Trophoblast cell (in vitro differentiated cells and primary cell): ENCODE measurements at regions not wholly inside any gene's neighbourhood (a gene's known extent, or its start where the extent isn't known, plus 50 kb on each side); places are given as distances from the start of the nearest gene placed in this dataset.
"Not testable (repeated sequence)": the region's sequence is repeated elsewhere in the genome, so short reads cannot be mapped to it uniquely, and the experiment has no call there.

Experiments
- DNase-seq, 2 donors: peaks; one replicate each; pipeline ENCODE4 v3.0.0-alpha.2; 2016
- H2AFZ ChIP-seq: 2 replicates; pipeline ENCODE4 v1.6.1; 2013; ENCODE audit warnings: low read length, moderate library complexity, mild to moderate bottlenecking; ENCODE audit not compliant: insufficient read depth, poor library complexity
- H2AK5ac ChIP-seq: 2 replicates; pipeline ENCODE4 v1.6.1; 2013; ENCODE audit warnings: mild to moderate bottlenecking, low read length
- H2BK120ac ChIP-seq: 2 replicates; pipeline ENCODE4 v1.6.1; 2013; ENCODE audit warnings: low read length, mild to moderate bottlenecking, moderate library complexity; ENCODE audit not compliant: insufficient read depth, poor library complexity
- H2BK12ac ChIP-seq: 2 replicates; pipeline ENCODE4 v1.6.1; 2013; ENCODE audit warnings: mild to moderate bottlenecking, low read length, moderate library complexity
- H2BK5ac ChIP-seq: 2 replicates; pipeline ENCODE4 v1.6.1; 2013; ENCODE audit warnings: low read length, low read depth, moderate library complexity, mild to moderate bottlenecking; ENCODE audit not compliant: poor library complexity
- H3K14ac ChIP-seq: 2 replicates; pipeline ENCODE4 v1.6.1; 2013; ENCODE audit warnings: mild to moderate bottlenecking, low read length
- H3K18ac ChIP-seq: 2 replicates; pipeline ENCODE4 v1.6.1; 2013; ENCODE audit warnings: mild to moderate bottlenecking, low read length
- H3K23ac ChIP-seq: 2 replicates; pipeline ENCODE4 v1.6.1; 2013; ENCODE audit warnings: low read length
- H3K27ac ChIP-seq: 2 replicates; pipeline ENCODE4 v1.5.1; 2013; ENCODE audit warnings: low read depth, mild to moderate bottlenecking, inconsistent platforms, low read length, moderate library complexity
- H3K27me3 ChIP-seq: 2 replicates; pipeline ENCODE4 v1.6.1; 2013; ENCODE audit warnings: inconsistent platforms, mild to moderate bottlenecking, low read length, moderate library complexity; ENCODE audit not compliant: insufficient read depth
- H3K36me3 ChIP-seq, 2 experiments: 1 replicate in 1 of 2; 2 replicates in 1 of 2; pipeline ENCODE4 v1.6.1; 2013; ENCODE audit warnings: low read length in 2 of 2, mild to moderate bottlenecking in 2 of 2, moderate library complexity in 1 of 2; ENCODE audit not compliant: insufficient read depth in 2 of 2, control insufficient read depth in 1 of 2
- H3K4ac ChIP-seq: 2 replicates; pipeline ENCODE4 v1.6.1; 2013; ENCODE audit warnings: low read depth, mild to moderate bottlenecking, low read length, moderate library complexity
- H3K4me1 ChIP-seq, 2 experiments: 1 replicate in 1 of 2; 2 replicates in 1 of 2; pipeline ENCODE4 v1.6.1; 2013; ENCODE audit warnings: low read length in 2 of 2, mild to moderate bottlenecking in 2 of 2, moderate library complexity in 1 of 2; ENCODE audit not compliant: insufficient read depth in 2 of 2, control insufficient read depth in 1 of 2
- H3K4me2 ChIP-seq: 2 replicates; pipeline ENCODE4 v1.6.1; 2013; ENCODE audit warnings: inconsistent platforms, mild to moderate bottlenecking, low read length, moderate library complexity
- H3K4me3 ChIP-seq: 2 replicates; pipeline ENCODE4 v1.5.1; 2013; ENCODE audit warnings: mild to moderate bottlenecking, low read depth, low read length, inconsistent platforms
- H3K79me1 ChIP-seq: one replicate; pipeline ENCODE4 v1.6.1; 2013; ENCODE audit warnings: low read length
- H3K79me2 ChIP-seq: 2 replicates; pipeline ENCODE4 v1.6.1; 2013; ENCODE audit warnings: low read length, mild to moderate bottlenecking; ENCODE audit not compliant: control insufficient read depth, insufficient read depth, poor library complexity
- H3K9ac ChIP-seq: 2 replicates; pipeline ENCODE4 v1.6.1; 2013; ENCODE audit warnings: mild to moderate bottlenecking, low read length
- H3K9me3 ChIP-seq: 2 replicates; pipeline ENCODE4 v1.6.1; 2013; ENCODE audit warnings: low read depth, mild to moderate bottlenecking, control low read depth, inconsistent platforms, low read length; ENCODE audit not compliant: insufficient read depth
- H4K12ac ChIP-seq: 2 replicates; pipeline ENCODE4 v1.6.1; 2013; ENCODE audit warnings: low read depth, mild to moderate bottlenecking, low read length, moderate library complexity
- H4K8ac ChIP-seq: 2 replicates; pipeline ENCODE4 v1.6.1; 2013; ENCODE audit warnings: low read depth, mild to moderate bottlenecking, low read length, moderate library complexity
- H4K91ac ChIP-seq: one replicate; pipeline ENCODE4 v1.6.1; 2013; ENCODE audit warnings: low read depth, mild to moderate bottlenecking, low read length, moderate library complexity
- WGBS: extraction: QIAGEN DNeasy Blood & Tissue Kit; methylation state at CpG from one replicate; pipeline ENCODE4 v1.1.7; 2013; ENCODE audit warnings: missing lambda C conversion rate; ENCODE audit not compliant: insufficient read length, insufficient coverage; ENCODE audit errors: extremely low coverage; 5-methylcytosine and 5-hydroxymethylcytosine counted together

DNA sequence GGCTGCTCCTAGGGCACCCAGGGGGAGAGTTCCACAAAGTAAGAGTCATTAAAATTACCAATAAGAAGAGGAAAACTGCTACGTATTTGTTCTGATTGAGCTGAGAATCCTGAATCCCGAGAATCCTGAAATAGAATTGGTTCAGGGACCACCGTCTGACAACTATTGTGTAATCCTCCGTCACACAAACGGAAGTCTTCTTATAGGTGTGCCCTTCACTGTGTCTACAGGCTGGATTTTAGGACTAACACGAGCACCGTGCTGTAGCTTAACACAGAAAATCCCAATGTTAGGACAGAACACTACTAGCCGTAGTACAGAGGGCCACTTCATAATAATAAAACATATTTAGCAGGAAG lies 50.6 kb upstream of the RNF182 start:
- H2BK12ac ChIP-seq: no peak overlapping the region
- no peak overlapping the region for H4K12ac ChIP-seq
- no peak overlapping the region for H3K14ac ChIP-seq
- no peak overlapping the region for H3K9ac ChIP-seq
- peak overlapping the region; percentile 25 for H4K91ac ChIP-seq
- no peak overlapping the region for H2BK5ac ChIP-seq
- no peak overlapping the region for H2AFZ ChIP-seq
- H4K8ac ChIP-seq: peak overlapping the region; percentile 57
- no peak overlapping the region for H3K23ac ChIP-seq
- no peak overlapping the region for H3K27ac ChIP-seq
- H2BK120ac ChIP-seq: no peak overlapping the region
- peak overlapping the region; percentile 85 for H3K4me2 ChIP-seq
- no peak for DNase-seq
- H3K27me3 ChIP-seq: no peaks in the 10 kb centered on the region
- H3K4ac ChIP-seq: no peak overlapping the region
- WGBS: no CpG with 5 or more reads among the region's 8 CpGs
- H2AK5ac ChIP-seq: peak overlapping the region; percentile 50
- no peaks in the 10 kb centered on the region for H3K79me2 ChIP-seq
- peaks cover 6% of the 10 kb centered on the region for H3K79me1 ChIP-seq
- no peaks in the 10 kb centered on the region for H3K36me3 ChIP-seq
- H3K18ac ChIP-seq: no peak overlapping the region
- peaks cover 9 to 13% of the 10 kb centered on the region in 2 experiments for H3K4me1 ChIP-seq
- H3K9me3 ChIP-seq: peaks cover 3% of the 10 kb centered on the region
- no peak overlapping the region for H3K4me3 ChIP-seq

DNA sequence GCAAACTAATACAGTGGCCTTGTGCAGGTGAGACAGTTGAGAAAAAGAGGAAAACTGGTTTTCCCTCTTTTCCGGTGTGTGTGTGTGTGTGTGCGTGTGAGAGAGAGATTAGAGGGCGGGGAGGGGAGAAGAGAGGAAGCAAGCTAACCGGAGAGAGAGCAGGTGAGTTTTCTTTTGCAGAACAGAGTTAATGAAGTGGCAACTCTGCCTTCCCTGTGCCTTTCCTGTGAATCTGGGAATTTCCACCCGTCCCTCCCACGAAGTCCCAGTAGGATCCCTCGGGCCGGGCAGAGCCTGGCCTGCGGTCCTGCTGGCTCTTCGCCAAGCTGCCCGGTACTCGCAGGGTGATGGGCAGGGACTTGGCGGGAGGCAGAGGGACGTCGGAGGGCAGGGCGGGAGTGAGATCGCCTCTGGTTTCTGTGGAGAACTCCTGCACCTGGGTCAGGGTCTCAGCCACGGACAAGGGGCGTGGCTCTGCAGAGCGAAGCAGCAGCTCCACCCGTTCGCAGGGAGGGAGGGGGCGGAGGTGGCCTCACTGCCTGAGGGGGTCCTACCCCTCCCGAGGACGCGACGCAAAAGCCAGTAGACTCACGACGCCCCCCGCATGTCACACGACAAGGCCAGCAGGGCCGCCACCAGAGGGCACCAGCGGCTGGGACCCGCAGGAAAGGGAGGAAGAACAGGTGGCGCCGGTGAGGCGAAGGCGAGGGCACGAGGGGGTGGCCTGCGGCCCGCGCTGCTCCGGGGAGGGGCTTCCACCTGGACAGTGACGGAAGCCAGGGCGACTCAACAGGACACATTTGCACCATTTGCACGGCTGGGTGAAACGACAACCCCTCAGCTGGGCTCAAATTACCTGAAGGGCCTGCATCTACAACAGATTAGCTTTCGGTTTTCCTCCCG lies 51.2 kb upstream of the RNF182 start:
- DNase-seq: peak; percentile 69 to 70
- Histone ChIP-seq H3K27ac (peak overlapping the region; percentile 38), H3K14ac (peak overlapping the region; percentile 14), H2BK12ac (peak overlapping the region; percentile 34), H3K79me2 (no peaks in the 10 kb centered on the region), H2AFZ (peak overlapping the region; percentile 82), H3K4me1 (peaks cover 9 to 13% of the 10 kb centered on the region in 2 experiments), H3K9ac (no peak overlapping the region), H2BK5ac (no peak overlapping the region), H3K18ac (peak overlapping the region; percentile 26), H2BK120ac (peak overlapping the region; percentile 8), H2AK5ac (no peak overlapping the region), H3K9me3 (peaks cover 3% of the 10 kb centered on the region), H3K23ac (no peak overlapping the region), H3K79me1 (peaks cover 6% of the 10 kb centered on the region), H3K4ac (no peak overlapping the region), H4K12ac (peak overlapping the region; percentile 56), H3K4me2 (peak overlapping the region; percentile 85), H4K8ac (peak overlapping the region; percentile 45), H3K4me3 (peak overlapping the region; percentile 52), H3K36me3 (no peaks in the 10 kb centered on the region), H4K91ac (peak overlapping the region; percentile 78), H3K27me3 (no peaks in the 10 kb centered on the region)
- no CpG with 5 or more reads among the region's 49 CpGs for WGBS

DNA sequence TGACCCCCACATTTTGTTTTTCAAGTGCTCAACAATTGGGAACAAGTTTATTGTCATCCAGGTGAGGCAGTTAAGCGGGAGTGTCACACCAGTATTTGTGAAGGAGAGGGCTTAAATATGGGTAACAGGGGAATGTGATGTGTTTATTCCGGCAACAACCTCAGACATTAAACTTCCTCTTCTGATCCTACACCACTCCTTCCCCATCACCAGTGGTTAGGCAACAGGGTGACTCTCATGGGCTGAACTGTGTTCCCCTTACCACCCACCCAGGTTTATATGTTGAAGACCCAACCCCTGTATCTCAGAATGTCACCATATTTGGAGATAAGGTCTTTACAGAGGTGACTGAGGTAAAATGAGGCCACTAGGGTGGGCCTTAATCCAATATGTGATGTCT lies 52.1 kb upstream of the RNF182 start:
- no peak overlapping the region for H2BK5ac ChIP-seq
- no peak overlapping the region for H3K4me2 ChIP-seq
- H2AFZ ChIP-seq: no peak overlapping the region
- no CpG with 5 or more reads among the region's 2 CpGs for WGBS
- no peaks in the 10 kb centered on the region for H3K36me3 ChIP-seq
- no peaks in the 10 kb centered on the region for H3K9me3 ChIP-seq
- no peak overlapping the region for H2BK12ac ChIP-seq
- H3K14ac ChIP-seq: no peak overlapping the region
- peaks cover 9 to 13% of the 10 kb centered on the region in 2 experiments for H3K4me1 ChIP-seq
- H3K23ac ChIP-seq: no peak overlapping the region
- H3K79me2 ChIP-seq: no peaks in the 10 kb centered on the region
- peaks cover 6% of the 10 kb centered on the region for H3K79me1 ChIP-seq
- H3K27ac ChIP-seq: no peak overlapping the region
- H4K91ac ChIP-seq: no peak overlapping the region
- H4K12ac ChIP-seq: no peak overlapping the region
- no peak overlapping the region for H3K18ac ChIP-seq
- H2AK5ac ChIP-seq: no peak overlapping the region
- DNase-seq: no peak
- H2BK120ac ChIP-seq: no peak overlapping the region
- H4K8ac ChIP-seq: no peak overlapping the region
- H3K4me3 ChIP-seq: no peak overlapping the region
- no peak overlapping the region for H3K4ac ChIP-seq
- no peak overlapping the region for H3K9ac ChIP-seq
- H3K27me3 ChIP-seq: no peaks in the 10 kb centered on the region

DNA sequence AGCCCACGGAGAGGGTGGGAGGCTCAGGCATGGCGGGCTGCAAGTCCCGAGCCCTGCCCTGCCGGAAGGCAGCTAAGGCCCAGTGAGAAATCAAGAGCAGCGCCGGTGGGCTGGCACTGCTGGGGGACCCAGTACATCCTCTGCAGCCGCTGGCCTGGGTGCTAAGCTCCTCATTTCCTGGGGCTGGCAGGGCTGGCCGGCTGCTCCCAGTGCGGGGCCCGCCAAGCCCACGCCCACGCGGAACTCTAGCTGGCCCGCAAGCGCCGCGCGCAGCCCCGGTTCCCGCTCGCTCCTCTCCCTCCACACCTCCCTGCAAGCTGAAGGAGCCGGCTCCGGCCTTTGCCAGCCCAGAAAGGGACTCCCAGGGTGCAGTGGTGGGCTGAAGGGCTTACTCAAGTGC lies 52.7 kb upstream of the RNF182 start:
- H3K4ac ChIP-seq, H4K12ac ChIP-seq, H4K8ac ChIP-seq, H3K9me3 ChIP-seq, H3K4me3 ChIP-seq, H2AK5ac ChIP-seq, H3K79me1 ChIP-seq, H3K4me2 ChIP-seq, DNase-seq, H3K14ac ChIP-seq, H3K23ac ChIP-seq, H3K27ac ChIP-seq, H2BK5ac ChIP-seq, H2AFZ ChIP-seq, H3K27me3 ChIP-seq, H2BK12ac ChIP-seq, H2BK120ac ChIP-seq, H3K18ac ChIP-seq, H3K79me2 ChIP-seq, H3K36me3 ChIP-seq, H4K91ac ChIP-seq, H3K9ac ChIP-seq: not testable (repeated sequence)
- H3K4me1 ChIP-seq: peaks cover 9 to 13% of the 10 kb centered on the region in 2 experiments
- WGBS: no CpG with 5 or more reads among the region's 23 CpGs
